ENCODE measurements at regions not wholly inside any gene's neighbourhood (a gene's known extent, or its start where the extent isn't known, plus 50 kb on each side); places are given as distances from the start of the nearest gene placed in this dataset.
A peak's percentile ranks its signal among the peaks of the same experiment; 100 is the strongest.

DNA sequence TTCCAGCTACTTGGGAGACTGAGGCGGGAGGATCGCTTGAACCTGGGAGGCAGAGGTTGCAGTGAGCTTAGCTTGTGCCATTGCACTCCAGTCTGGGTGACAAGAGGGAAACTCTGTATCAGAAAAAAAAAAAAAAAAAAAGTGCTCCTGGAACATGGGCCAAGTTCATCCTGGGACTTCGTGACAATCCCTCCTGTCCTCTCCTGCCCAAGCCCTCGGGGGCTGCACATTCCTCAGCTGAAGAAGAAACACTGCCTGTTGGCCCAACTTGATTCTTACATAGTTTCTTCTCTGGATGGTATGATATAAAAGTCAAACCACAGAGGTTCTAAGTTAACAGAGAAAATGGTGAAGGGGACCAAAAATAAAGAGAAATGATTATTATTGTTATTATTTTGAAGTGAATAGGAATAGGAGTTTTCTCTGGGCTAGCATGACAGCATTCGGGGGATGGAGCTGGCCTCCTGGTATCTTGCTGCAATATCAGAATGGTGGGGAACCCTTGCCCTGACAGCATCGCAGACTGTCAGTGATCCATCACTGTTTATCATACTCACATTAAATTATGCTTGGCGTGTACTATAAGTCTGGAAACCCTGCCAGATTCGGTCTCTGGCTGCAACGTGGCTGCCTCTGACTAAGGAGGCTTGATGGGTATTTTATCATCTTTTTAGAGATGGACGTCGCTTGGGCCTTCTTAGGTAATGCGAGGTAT, 113.7 kb upstream of the OXGR1 start:
- H3K27me3 ChIP-seq (ENCODE audit: low read length), result no peaks in the 10 kb centered on the region
- H3K9me3 ChIP-seq (ENCODE audit: low read length), result no peaks in the 10 kb centered on the region
- no peaks in the 10 kb centered on the region for H3K4me1 ChIP-seq (ENCODE audit: low read length)
- DNase-seq, result no peak
- no peak overlapping the region for H3K4me3 ChIP-seq (ENCODE audit: low read length)
- H3K9me2 ChIP-seq (replicated peaks; ENCODE audit: insufficient read depth, low read length), result no peaks in the 10 kb centered on the region
- no peaks in the 10 kb centered on the region for H4K20me1 ChIP-seq (ENCODE audit: insufficient read depth, low read depth, low read length)
- H3K79me2 ChIP-seq (ENCODE audit: low read length), result no peaks in the 10 kb centered on the region
- no peak overlapping the region for H3K4me2 ChIP-seq (ENCODE audit: low read depth, low read length, poor library complexity, severe bottlenecking)
- H2AFZ ChIP-seq (ENCODE audit: low read length), result no peak overlapping the region
- no peak overlapping the region for H3K9ac ChIP-seq (ENCODE audit: low read length)
- no peak overlapping the region for H3K27ac ChIP-seq (ENCODE audit: low read length)
- no peaks in the 10 kb centered on the region for H3K36me3 ChIP-seq (ENCODE audit: insufficient read depth, low read length)

DNA sequence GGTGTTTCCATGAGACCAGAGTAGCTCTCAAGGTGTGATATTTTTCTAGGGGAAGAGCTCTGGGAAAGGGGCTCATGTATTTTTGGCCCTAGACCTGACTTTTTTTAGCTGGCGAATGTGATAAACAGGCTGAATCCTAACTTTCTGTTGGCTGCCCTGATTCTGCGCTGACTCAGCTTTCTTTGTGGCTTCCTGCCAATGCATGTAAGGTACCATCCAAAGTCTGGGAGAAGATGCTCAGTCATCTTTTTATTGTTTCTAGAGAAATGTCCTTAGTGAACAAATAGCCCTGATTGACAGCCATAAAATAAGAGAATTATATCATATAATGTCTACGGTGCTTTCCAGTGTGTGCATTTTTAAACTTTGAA, 113.6 kb upstream of the MBNL2 start:
- Histone ChIP-seq H3K4me3 (ENCODE audit: low read length) (no peak overlapping the region), H3K9me3 (ENCODE audit: low read length) (no peaks in the 10 kb centered on the region), H3K4me2 (ENCODE audit: low read depth, low read length, poor library complexity, severe bottlenecking) (no peak overlapping the region), H3K27me3 (ENCODE audit: low read length) (no peaks in the 10 kb centered on the region), H3K9me2 (replicated peaks; ENCODE audit: insufficient read depth, low read length) (no peaks in the 10 kb centered on the region), H4K20me1 (ENCODE audit: insufficient read depth, low read depth, low read length) (no peaks in the 10 kb centered on the region), H3K27ac (ENCODE audit: low read length) (no peak overlapping the region), H3K4me1 (ENCODE audit: low read length) (no peaks in the 10 kb centered on the region), H3K9ac (ENCODE audit: low read length) (no peak overlapping the region), H3K79me2 (ENCODE audit: low read length) (no peaks in the 10 kb centered on the region), H2AFZ (ENCODE audit: low read length) (no peak overlapping the region), H3K36me3 (ENCODE audit: insufficient read depth, low read length) (no peaks in the 10 kb centered on the region)
- no peak for DNase-seq

DNA sequence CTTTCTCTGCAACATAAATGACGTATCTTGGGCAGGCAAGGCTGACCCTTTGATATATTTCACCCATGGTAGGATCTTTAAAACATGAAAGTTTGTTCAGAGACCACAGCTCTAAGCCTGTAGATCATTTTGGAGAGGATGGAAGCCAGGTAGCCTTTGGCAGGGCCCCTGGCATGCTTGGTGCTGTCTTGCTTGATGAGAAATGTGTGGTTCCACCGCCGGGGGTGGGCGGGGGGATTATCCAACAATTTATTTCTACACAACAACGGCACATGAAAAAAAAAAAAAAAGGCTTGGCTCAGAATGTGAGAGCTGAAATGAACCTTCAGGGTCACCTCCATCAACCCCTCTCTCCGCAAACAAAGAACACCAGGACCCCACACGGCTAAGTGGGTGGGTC, 112.9 kb upstream of the MBNL2 start:
- no peaks in the 10 kb centered on the region for H3K9me3 ChIP-seq (ENCODE audit: low read length)
- H4K20me1 ChIP-seq (ENCODE audit: insufficient read depth, low read depth, low read length), result no peaks in the 10 kb centered on the region
- no peak overlapping the region for H3K4me2 ChIP-seq (ENCODE audit: low read depth, low read length, poor library complexity, severe bottlenecking)
- no peaks in the 10 kb centered on the region for H3K9me2 ChIP-seq (replicated peaks; ENCODE audit: insufficient read depth, low read length)
- H3K9ac ChIP-seq (ENCODE audit: low read length), result no peak overlapping the region
- no peaks in the 10 kb centered on the region for H3K4me1 ChIP-seq (ENCODE audit: low read length)
- no peaks in the 10 kb centered on the region for H3K27me3 ChIP-seq (ENCODE audit: low read length)
- H3K4me3 ChIP-seq (ENCODE audit: low read length), result no peak overlapping the region
- H3K36me3 ChIP-seq (ENCODE audit: insufficient read depth, low read length), result no peaks in the 10 kb centered on the region
- no peaks in the 10 kb centered on the region for H3K79me2 ChIP-seq (ENCODE audit: low read length)
- no peak overlapping the region for H3K27ac ChIP-seq (ENCODE audit: low read length)
- H2AFZ ChIP-seq (ENCODE audit: low read length), result no peak overlapping the region
- DNase-seq, result no peak

DNA sequence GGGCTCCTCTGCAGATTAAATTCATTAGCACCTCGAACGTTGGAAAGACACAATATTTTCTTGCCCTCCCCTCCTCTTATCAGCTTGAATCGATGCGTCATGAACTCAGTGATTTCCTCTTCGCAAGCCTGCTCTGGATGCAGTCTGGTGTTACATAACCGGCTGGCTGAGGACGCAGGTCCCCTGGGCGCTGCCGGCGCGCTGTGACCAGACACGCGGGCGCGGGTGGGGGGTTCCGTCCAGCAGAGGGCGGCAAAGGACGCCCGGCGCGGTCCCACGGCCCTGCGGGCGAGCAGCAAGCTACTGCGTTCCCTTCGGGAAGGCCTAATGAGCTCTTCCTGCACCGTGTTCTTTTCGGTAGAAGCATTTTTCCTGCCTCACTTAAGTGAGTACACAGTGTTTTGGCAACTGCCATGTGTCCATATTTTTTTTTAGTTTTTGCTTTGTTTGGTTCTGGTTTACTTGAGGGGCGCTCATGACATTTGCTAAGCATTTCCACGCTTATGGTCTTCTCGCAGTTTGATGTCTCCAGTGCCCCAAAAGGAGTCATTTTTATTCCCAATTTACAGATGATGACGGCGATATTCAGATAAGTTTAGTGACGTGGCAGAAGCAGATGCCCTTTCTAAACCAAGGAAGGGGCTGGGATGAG, 112.2 kb upstream of the MBNL2 start:
- Histone ChIP-seq H3K27ac (ENCODE audit: low read length) (no peak overlapping the region), H3K9me2 (replicated peaks; ENCODE audit: insufficient read depth, low read length) (no peaks in the 10 kb centered on the region), H3K9ac (ENCODE audit: low read length) (no peak overlapping the region), H3K4me1 (ENCODE audit: low read length) (no peaks in the 10 kb centered on the region), H3K79me2 (ENCODE audit: low read length) (no peaks in the 10 kb centered on the region), H2AFZ (ENCODE audit: low read length) (no peak overlapping the region), H3K4me3 (ENCODE audit: low read length) (no peak overlapping the region), H3K27me3 (ENCODE audit: low read length) (no peaks in the 10 kb centered on the region), H3K4me2 (ENCODE audit: low read depth, low read length, poor library complexity, severe bottlenecking) (no peak overlapping the region), H4K20me1 (ENCODE audit: insufficient read depth, low read depth, low read length) (no peaks in the 10 kb centered on the region), H3K36me3 (ENCODE audit: insufficient read depth, low read length) (no peaks in the 10 kb centered on the region), H3K9me3 (ENCODE audit: low read length) (no peaks in the 10 kb centered on the region)
- peak; percentile 83 for DNase-seq

DNA sequence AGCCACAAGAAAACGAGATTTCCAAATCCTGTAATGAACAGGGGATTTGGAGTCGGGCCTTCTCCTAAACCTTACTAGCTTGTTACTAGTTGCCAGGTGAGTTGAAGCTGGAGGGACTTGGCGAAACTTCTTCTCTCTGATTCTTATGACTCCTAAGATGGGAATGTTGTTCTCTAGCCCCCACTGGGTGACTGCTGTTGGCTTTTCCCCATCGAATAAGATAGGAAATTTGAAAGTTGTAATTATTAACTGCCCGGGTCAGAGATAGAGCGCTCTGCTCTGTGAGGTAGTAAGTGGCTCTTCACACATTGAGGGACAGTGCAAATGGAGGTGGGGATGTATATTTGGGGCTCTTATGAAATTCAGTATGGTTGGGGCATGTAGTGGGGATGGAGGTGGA, 111.2 kb upstream of the MBNL2 start:
- no peak for DNase-seq
- Histone ChIP-seq H3K4me2 (ENCODE audit: low read depth, low read length, poor library complexity, severe bottlenecking) (no peak overlapping the region), H3K27ac (ENCODE audit: low read length) (no peak overlapping the region), H2AFZ (ENCODE audit: low read length) (no peak overlapping the region), H3K4me1 (ENCODE audit: low read length) (no peaks in the 10 kb centered on the region), H3K9ac (ENCODE audit: low read length) (no peak overlapping the region), H3K27me3 (ENCODE audit: low read length) (no peaks in the 10 kb centered on the region), H3K9me2 (replicated peaks; ENCODE audit: insufficient read depth, low read length) (no peaks in the 10 kb centered on the region), H3K36me3 (ENCODE audit: insufficient read depth, low read length) (no peaks in the 10 kb centered on the region), H4K20me1 (ENCODE audit: insufficient read depth, low read depth, low read length) (no peaks in the 10 kb centered on the region), H3K9me3 (ENCODE audit: low read length) (no peaks in the 10 kb centered on the region), H3K79me2 (ENCODE audit: low read length) (no peaks in the 10 kb centered on the region), H3K4me3 (ENCODE audit: low read length) (no peak overlapping the region)

DNA sequence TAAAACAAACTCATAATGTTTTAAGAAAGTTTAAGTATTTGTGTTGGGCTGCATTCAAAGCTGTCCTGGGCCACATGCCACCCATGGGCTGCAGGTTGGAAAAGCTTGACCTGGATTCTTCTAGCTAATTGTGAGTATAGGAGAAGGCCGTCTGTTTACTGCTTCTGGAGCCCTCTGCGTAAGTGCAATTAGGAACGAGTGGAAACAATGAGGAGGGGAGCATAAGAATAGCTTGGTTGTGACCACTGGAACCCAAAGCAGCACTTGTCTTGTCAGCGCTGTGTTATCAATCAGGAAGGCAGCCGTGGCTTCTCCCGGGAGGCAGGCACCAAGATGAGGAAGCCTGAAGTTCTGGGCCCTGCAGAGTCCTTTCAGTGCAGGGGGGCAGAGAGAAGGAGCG, 110.4 kb upstream of the MBNL2 start:
- Histone ChIP-seq H3K27me3 (ENCODE audit: low read length) (no peaks in the 10 kb centered on the region), H3K36me3 (ENCODE audit: insufficient read depth, low read length) (no peaks in the 10 kb centered on the region), H3K9ac (ENCODE audit: low read length) (no peak overlapping the region), H3K9me2 (replicated peaks; ENCODE audit: insufficient read depth, low read length) (no peaks in the 10 kb centered on the region), H3K9me3 (ENCODE audit: low read length) (no peaks in the 10 kb centered on the region), H3K4me1 (ENCODE audit: low read length) (no peaks in the 10 kb centered on the region), H3K4me3 (ENCODE audit: low read length) (no peak overlapping the region), H2AFZ (ENCODE audit: low read length) (no peak overlapping the region), H3K4me2 (ENCODE audit: low read depth, low read length, poor library complexity, severe bottlenecking) (no peak overlapping the region), H3K79me2 (ENCODE audit: low read length) (no peaks in the 10 kb centered on the region), H3K27ac (ENCODE audit: low read length) (no peak overlapping the region), H4K20me1 (ENCODE audit: insufficient read depth, low read depth, low read length) (no peaks in the 10 kb centered on the region)
- no peak for DNase-seq

DNA sequence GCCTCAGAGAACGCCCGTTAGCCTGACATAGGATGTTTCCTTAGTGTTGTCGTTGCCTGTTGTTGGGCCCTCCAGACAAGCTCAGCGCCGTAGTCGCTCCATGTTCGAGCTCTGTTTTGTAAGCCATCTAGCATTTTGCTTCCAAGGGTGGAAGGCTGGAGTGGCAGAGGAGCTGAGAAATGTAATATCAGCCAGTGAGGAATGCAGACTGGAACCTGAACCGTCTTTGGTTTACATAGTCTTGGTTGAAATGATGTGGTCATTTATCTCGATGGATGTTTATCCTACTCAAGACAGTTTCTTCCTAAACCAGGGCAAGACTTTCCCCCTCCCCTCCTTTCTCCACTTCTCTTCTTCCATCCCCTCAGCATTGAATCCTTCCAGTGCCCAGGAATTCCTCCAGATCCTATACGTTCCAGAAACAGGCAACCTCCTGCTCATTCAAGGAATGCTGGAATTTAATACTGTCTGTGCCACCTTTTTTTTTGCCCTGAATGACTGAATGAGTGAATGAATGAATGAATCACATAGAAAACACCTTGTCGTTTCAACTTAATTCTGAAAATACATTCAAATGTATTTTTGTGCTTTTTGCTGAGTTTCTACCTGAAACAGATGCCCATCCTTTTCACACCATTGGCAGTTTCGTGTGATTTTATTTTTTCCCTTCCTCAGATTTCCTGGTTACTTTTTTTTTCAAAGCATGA, 109.5 kb upstream of the MBNL2 start:
- Histone ChIP-seq H3K36me3 (ENCODE audit: insufficient read depth, low read length) (no peaks in the 10 kb centered on the region), H3K4me1 (ENCODE audit: low read length) (no peaks in the 10 kb centered on the region), H2AFZ (ENCODE audit: low read length) (no peak overlapping the region), H3K79me2 (ENCODE audit: low read length) (no peaks in the 10 kb centered on the region), H3K27me3 (ENCODE audit: low read length) (no peaks in the 10 kb centered on the region), H3K9me3 (ENCODE audit: low read length) (no peaks in the 10 kb centered on the region), H3K4me3 (ENCODE audit: low read length) (no peak overlapping the region), H3K4me2 (ENCODE audit: low read depth, low read length, poor library complexity, severe bottlenecking) (no peak overlapping the region), H3K9me2 (replicated peaks; ENCODE audit: insufficient read depth, low read length) (no peaks in the 10 kb centered on the region), H3K27ac (ENCODE audit: low read length) (no peak overlapping the region), H4K20me1 (ENCODE audit: insufficient read depth, low read depth, low read length) (no peaks in the 10 kb centered on the region), H3K9ac (ENCODE audit: low read length) (no peak overlapping the region)
- DNase-seq, result no peak

DNA sequence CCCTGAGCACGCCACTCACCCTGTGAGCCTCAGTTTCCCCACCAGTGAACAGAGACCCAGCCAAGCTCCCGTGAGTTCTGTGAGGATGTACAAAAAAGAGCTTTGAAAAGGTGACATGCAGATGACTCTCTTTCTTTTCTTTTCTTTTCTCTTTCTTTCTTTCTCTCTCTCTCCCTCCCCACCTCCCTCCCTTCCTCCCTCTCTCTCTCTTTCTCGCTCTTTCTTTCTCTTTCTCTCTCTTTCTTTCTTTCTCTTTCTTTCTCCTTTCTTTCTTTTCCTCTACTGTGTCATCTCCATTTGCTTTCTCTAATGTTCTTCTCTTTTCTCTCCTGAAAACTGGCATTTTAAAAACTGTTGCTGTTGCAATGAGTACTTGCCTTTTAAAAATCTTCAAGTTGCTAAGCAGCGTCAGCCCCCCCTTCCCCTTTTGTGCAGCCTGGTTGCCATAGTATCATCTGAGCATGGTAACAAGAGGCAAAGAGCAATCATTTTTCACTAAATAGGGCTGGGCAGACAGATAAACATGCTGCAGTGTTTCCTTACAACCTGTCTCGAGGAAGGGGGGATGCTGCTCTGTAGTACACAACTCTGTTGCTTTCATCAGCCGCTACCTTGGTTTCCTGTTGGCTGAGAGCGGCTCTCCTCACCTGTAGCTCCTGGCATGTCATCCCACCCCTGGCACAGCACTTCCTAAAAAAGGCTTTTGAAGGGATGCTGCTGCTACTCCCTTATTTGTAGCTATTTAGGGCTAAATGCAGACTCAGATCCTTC, 108.7 kb upstream of the MBNL2 start:
- Histone ChIP-seq H3K9ac (ENCODE audit: low read length) (no peak overlapping the region), H3K27ac (ENCODE audit: low read length) (no peak overlapping the region), H3K4me3 (ENCODE audit: low read length) (no peak overlapping the region), H3K79me2 (ENCODE audit: low read length) (no peaks in the 10 kb centered on the region), H4K20me1 (ENCODE audit: insufficient read depth, low read depth, low read length) (no peaks in the 10 kb centered on the region), H3K9me2 (replicated peaks; ENCODE audit: insufficient read depth, low read length) (no peaks in the 10 kb centered on the region), H3K9me3 (ENCODE audit: low read length) (no peaks in the 10 kb centered on the region), H2AFZ (ENCODE audit: low read length) (no peak overlapping the region), H3K36me3 (ENCODE audit: insufficient read depth, low read length) (no peaks in the 10 kb centered on the region), H3K4me1 (ENCODE audit: low read length) (no peaks in the 10 kb centered on the region), H3K27me3 (ENCODE audit: low read length) (no peaks in the 10 kb centered on the region), H3K4me2 (ENCODE audit: low read depth, low read length, poor library complexity, severe bottlenecking) (no peak overlapping the region)
- DNase-seq, result no peak

Measured in Karpas-422 (cell line).